SK-N-SH (cell line): ENCODE measurements at regions not wholly inside any gene's neighbourhood (a gene's known extent, or its start where the extent isn't known, plus 50 kb on each side); places are given as distances from the start of the nearest gene placed in this dataset.
"Not testable (repeated sequence)": the region's sequence is repeated elsewhere in the genome, so short reads cannot be mapped to it uniquely, and the experiment has no call there.

Experiments
- CTCF ChIP-seq: fragments of 200-600 bp; sonication (generic); IDR thresholded peaks from 2 replicates; pipeline ENCODE4 v1.6.1; 2017; ENCODE audit warnings: antibody characterized with exemption, mild to moderate bottlenecking, moderate library complexity
- EZH2phosphoT487 ChIP-seq: fragments of 200-600 bp; sonication (generic); IDR thresholded peaks from 2 replicates; pipeline ENCODE4 v1.6.1; 2017; ENCODE audit warnings: low read depth, mixed run types, mild to moderate bottlenecking, antibody characterized with exemption, moderate library complexity, borderline replicate concordance
- JUND ChIP-seq: IDR thresholded peaks from 2 replicates; pipeline ENCODE4 v1.4.0; 2012
- POLR2AphosphoS5 ChIP-seq: IDR thresholded peaks from 2 replicates; pipeline ENCODE4 v1.6.1; 2012; ENCODE audit warnings: low read depth, low read length
- RAD21 ChIP-seq: IDR thresholded peaks from 2 replicates; pipeline ENCODE4 v1.6.1; 2012; ENCODE audit warnings: mild to moderate bottlenecking, low read length

DNA sequence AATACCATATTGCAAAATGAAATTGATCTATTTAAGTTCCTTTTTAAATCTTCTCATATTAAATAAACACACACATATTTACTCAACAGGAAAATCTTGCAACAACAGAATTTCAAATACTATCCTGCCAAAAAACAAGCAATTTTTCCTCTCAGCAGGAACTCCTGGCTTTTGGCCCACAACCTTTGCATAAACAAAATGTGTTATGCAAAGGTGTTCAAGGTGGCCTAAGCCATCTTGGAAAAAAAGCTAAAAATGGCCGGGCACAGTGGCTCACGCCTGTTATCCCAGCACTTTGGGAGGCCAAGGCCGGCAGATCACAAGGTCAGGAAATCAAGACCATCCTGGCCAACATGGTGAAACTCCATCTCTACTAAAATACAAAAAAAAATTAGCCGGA is 383.6 kb downstream of the KCNJ18 start:
- not testable (repeated sequence) for TF ChIP-seq POLR2AphosphoS5, JUND, CTCF, EZH2phosphoT487, RAD21
